Thyroid gland (tissue), 4 donors: ENCODE measurements at regions not wholly inside any gene's neighbourhood (a gene's known extent, or its start where the extent isn't known, plus 50 kb on each side); places are given as distances from the start of the nearest gene placed in this dataset.
"Not testable (repeated sequence)": the region's sequence is repeated elsewhere in the genome, so short reads cannot be mapped to it uniquely, and the experiment has no call there.

Source experiments
- DNase-seq, 2 donors: peaks; one replicate each; pipeline ENCODE4 v3.0.0-alpha.2; 2019
- H3K27ac ChIP-seq, 3 donors: fragments of 200-600 bp; sonication (generic); 1 replicate in 2 of 3; 2 replicates in 1 of 3; pipeline ENCODE4 v1.5.1; 2016 to 2019; ENCODE audit warnings: mild to moderate bottlenecking in 1 of 3, moderate library complexity in 1 of 3
- H3K27me3 ChIP-seq: fragments of 200-600 bp; sonication (generic); one replicate; pipeline ENCODE4 v1.5.1; 2019
- H3K36me3 ChIP-seq, 2 donors: fragments of 200-600 bp; sonication (generic); one replicate each; pipeline ENCODE4 v1.5.1; 2016 to 2019
- H3K4me1 ChIP-seq, 2 donors: fragments of 200-600 bp; sonication (generic); one replicate each; pipeline ENCODE4 v1.5.1; 2017 to 2019
- H3K4me3 ChIP-seq, 3 donors: fragments of 200-600 bp; sonication (generic); replicated peaks in 1 of 3; 1 replicate in 2 of 3; 2 replicates in 1 of 3; pipeline ENCODE4 v1.5.1; 2016; ENCODE audit warnings: mild to moderate bottlenecking in 1 of 3
- H3K9me3 ChIP-seq: fragments of 200-600 bp; sonication (generic); one replicate; pipeline ENCODE4 v1.5.1; 2017
- POLR2A ChIP-seq, 2 donors: fragments of 450-650 bp; IDR thresholded peaks; one replicate each; pipeline ENCODE4 v1.6.1; 2017; ENCODE audit warnings: antibody characterized with exemption in 2 of 2, mild to moderate bottlenecking in 2 of 2, moderate library complexity in 1 of 2
- WGBS, 2 donors: methylation state at CpG; one replicate each; pipeline ENCODE4 v1.1.5; 2017; 5-methylcytosine and 5-hydroxymethylcytosine counted together
- intact Hi-C: fragments of 100-400 bp; cut with DNase I; formaldehyde crosslinking; loops from one replicate; pipeline ENCODE4 v1.15.1; 2023
- TF ChIP-seq, protein P1 (sequence below), 6 experiments: fragments of 200-600 bp in 3 of 6; fragments of 450-650 bp in 3 of 6; sonication (generic) in 3 of 6; IDR thresholded peaks; one replicate each; pipeline ENCODE4 v1.5.1; 2016 to 2019; ENCODE audit warnings: antibody characterized with exemption in 6 of 6, mild to moderate bottlenecking in 2 of 6, inconsistent platforms in 1 of 6, moderate library complexity in 1 of 6

DNA sequence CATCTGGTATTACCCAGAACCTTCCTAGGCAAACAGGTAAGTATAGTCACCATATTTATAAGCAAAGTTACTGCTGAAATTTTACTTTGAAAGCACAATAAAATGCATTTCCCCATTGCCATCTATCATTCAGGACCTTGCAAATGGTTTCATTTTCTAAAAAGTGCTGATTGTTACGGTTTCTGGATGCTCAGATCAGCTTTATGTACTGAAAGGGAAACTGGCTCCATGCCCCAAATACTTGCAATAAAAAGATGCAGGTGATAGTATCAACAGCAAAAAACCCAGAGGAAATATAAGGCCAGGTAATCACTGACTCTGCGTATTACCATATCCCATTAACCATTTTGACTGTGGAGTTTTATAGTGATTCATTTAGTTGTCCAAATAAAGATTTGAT is 1150.7 kb upstream of the CRIM1 start:
- 73 to 81% methylated on average over 2 of the region's 2 CpGs for WGBS, 2 donors
- TF ChIP-seq, protein P1, sequence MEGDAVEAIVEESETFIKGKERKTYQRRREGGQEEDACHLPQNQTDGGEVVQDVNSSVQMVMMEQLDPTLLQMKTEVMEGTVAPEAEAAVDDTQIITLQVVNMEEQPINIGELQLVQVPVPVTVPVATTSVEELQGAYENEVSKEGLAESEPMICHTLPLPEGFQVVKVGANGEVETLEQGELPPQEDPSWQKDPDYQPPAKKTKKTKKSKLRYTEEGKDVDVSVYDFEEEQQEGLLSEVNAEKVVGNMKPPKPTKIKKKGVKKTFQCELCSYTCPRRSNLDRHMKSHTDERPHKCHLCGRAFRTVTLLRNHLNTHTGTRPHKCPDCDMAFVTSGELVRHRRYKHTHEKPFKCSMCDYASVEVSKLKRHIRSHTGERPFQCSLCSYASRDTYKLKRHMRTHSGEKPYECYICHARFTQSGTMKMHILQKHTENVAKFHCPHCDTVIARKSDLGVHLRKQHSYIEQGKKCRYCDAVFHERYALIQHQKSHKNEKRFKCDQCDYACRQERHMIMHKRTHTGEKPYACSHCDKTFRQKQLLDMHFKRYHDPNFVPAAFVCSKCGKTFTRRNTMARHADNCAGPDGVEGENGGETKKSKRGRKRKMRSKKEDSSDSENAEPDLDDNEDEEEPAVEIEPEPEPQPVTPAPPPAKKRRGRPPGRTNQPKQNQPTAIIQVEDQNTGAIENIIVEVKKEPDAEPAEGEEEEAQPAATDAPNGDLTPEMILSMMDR (IDR thresholded peaks at IDR 0.05): no peak
- no peak for TF ChIP-seq POLR2A (IDR thresholded peaks at IDR 0.05)
- intact Hi-C loops: no loop called here
- no peak overlapping the region for H3K27ac ChIP-seq
- no peak for DNase-seq
- no peaks in the 10 kb centered on the region for H3K9me3 ChIP-seq
- no peaks in the 10 kb centered on the region for H3K36me3 ChIP-seq
- no peaks in the 10 kb centered on the region for H3K27me3 ChIP-seq
- no peaks in the 10 kb centered on the region for H3K4me1 ChIP-seq
- H3K4me3 ChIP-seq: no peak overlapping the region

DNA sequence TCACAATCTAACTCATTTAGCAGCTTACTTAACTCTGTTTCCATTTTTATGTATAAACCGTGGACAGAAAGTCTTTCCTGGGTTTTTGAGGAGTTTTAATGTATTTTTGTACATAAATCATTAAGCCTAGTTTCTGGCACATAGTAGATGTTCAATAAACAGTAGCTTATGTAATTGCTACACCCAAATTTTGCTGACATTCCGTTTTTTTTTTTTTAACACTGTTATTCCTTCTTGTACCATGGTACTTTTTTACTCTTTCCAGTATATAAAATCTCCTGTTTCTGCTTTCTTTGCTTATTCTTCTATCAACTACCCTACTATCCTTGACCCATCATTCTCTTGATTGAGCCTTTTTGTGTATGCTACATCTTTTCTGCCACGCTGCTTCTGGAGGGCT is 1151.3 kb upstream of the CRIM1 start:
- H3K4me3 ChIP-seq: no peak overlapping the region
- H3K9me3 ChIP-seq: no peaks in the 10 kb centered on the region
- no peaks in the 10 kb centered on the region for H3K27me3 ChIP-seq
- no peak overlapping the region for H3K27ac ChIP-seq
- WGBS, 2 donors: 70 to 73% methylated on average over 3 of the region's 3 CpGs
- no peak for DNase-seq
- TF ChIP-seq, protein P1 (IDR thresholded peaks at IDR 0.05): no peak
- TF ChIP-seq POLR2A (IDR thresholded peaks at IDR 0.05): no peak
- H3K4me1 ChIP-seq: no peaks in the 10 kb centered on the region
- intact Hi-C loops: no loop called here
- no peaks in the 10 kb centered on the region for H3K36me3 ChIP-seq

DNA sequence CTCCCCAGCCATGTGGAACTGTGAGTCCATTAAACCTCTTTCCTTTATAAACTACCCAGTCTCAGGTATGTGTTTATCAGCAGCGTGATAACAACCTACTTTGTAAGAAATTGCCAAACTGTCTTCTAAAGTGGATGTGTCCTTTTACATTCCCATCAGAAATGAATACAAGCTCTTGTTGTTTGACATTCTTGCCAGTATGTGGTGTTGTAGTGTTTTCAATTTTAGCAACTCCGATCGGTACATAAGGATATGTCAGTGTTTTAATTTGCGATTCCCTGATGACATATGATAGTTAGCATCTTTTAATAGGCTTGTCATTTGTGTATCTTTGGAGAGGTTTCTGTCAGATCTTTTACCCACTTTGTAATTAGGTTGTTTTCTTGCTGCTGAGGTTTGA is 1156.3 kb upstream of the CRIM1 start:
- H3K27me3 ChIP-seq: no peaks in the 10 kb centered on the region
- intact Hi-C loops: no loop called here
- H3K27ac ChIP-seq: no peak overlapping the region
- TF ChIP-seq, protein P1 (IDR thresholded peaks at IDR 0.05): no peak
- no peak for TF ChIP-seq POLR2A (IDR thresholded peaks at IDR 0.05)
- no peak for DNase-seq
- 71 to 72% methylated on average over 4 of the region's 4 CpGs for WGBS, 2 donors
- no peaks in the 10 kb centered on the region for H3K9me3 ChIP-seq
- H3K4me1 ChIP-seq: no peaks in the 10 kb centered on the region
- no peak overlapping the region for H3K4me3 ChIP-seq
- no peaks in the 10 kb centered on the region for H3K36me3 ChIP-seq

DNA sequence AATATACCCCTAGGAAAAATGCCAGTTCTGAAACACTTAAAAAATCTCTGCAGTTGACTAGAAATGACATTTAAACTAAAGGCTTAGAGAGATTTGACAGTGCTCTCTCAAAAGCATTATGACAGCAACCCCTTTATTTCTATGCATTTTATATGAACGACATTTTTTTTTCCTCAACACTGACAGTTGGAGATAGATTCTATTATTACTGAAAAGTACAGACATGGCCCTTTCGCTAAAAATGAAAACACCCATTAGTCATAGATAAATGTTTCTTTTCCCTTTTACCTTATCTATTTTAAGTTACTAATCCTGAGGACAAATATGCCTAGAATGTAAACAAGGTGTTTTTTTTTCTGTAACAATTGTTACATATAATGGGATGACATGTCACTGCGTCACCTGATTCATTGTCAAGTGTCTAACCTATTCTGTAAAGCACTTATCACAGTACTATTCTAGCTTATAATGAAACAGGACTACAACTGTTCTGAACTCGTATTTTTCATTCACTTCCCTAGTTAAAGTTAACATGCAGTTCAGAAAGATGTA is 1169.6 kb upstream of the CRIM1 start:
- intact Hi-C loops: no loop called here
- no peak overlapping the region for H3K27ac ChIP-seq
- H3K9me3 ChIP-seq: no peaks in the 10 kb centered on the region
- no peaks in the 10 kb centered on the region for H3K27me3 ChIP-seq
- H3K4me1 ChIP-seq: no peaks in the 10 kb centered on the region
- H3K36me3 ChIP-seq: no peaks in the 10 kb centered on the region
- WGBS, 2 donors: 72 to 79% methylated on average over 4 of the region's 4 CpGs
- H3K4me3 ChIP-seq: no peak overlapping the region
- TF ChIP-seq, protein P1 (IDR thresholded peaks at IDR 0.05): no peak
- TF ChIP-seq POLR2A (IDR thresholded peaks at IDR 0.05): no peak
- DNase-seq: no peak

DNA sequence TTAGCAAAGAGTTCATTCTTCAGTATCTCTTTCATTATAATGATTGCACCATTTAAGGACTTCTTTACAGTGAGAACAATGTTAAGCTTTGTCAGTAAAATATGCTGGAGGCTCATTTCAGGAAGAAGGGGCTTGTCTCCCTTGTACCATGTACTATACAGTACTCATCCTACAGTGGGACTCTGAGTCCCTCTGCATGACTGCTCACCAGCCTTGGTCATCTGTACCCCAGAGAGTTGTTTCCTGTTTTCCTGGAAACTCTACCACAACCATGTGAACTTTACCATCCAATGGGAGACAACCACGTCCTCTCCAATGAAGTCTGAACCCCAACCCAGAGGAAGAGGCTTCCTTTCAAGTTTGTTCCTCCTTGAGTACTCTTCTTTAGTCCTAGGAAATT is 1171.1 kb upstream of the CRIM1 start:
- Histone ChIP-seq H3K4me3 (no peak overlapping the region), H3K9me3 (no peaks in the 10 kb centered on the region), H3K27me3 (no peaks in the 10 kb centered on the region), H3K27ac (no peak overlapping the region), H3K36me3 (no peaks in the 10 kb centered on the region), H3K4me1 (no peaks in the 10 kb centered on the region)
- TF ChIP-seq, protein P1 (IDR thresholded peaks at IDR 0.05): no peak
- TF ChIP-seq POLR2A (IDR thresholded peaks at IDR 0.05): no peak
- WGBS, 2 donors: 69 to 76% methylated on average over 1 of the region's 1 CpG
- intact Hi-C loops: no loop called here
- no peak for DNase-seq

GRCh38 chr2:35176726-35177125 is 1178.9 kb upstream of the CRIM1 start:
- intact Hi-C loops, H3K4me1 ChIP-seq, DNase-seq, H3K9me3 ChIP-seq, H3K27ac ChIP-seq, H3K36me3 ChIP-seq, H3K4me3 ChIP-seq, H3K27me3 ChIP-seq: not testable (repeated sequence)
- 40 to 42% methylated on average over 5 of the region's 5 CpGs for WGBS, 2 donors
